ENCODE measurements at regions not wholly inside any gene's neighbourhood (a gene's known extent, or its start where the extent isn't known, plus 50 kb on each side); places are given as distances from the start of the nearest gene placed in this dataset.

DNA sequence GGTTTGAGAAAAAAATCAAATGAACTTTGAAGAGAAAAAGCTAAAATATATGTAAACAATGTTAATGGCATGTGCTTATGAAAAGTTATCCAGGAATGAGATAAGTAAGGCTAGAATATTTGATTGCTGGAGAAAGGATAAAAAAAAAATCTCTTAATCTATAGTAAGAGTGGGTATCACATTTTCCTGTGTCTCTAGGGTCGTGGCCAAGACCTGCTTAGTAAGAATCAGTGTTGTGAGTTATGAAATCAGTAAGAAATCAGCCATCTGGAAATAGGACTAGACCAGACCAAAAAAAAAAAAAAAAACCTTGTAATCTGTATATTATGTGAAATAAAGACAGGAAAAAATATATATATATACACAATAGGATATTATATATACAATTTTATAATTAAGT lies 1153.9 kb downstream of the CDH11 start:
- no peak for DNase-seq (ENCODE audit: low read depth)
- H3K4me3 ChIP-seq (ENCODE audit: low read depth, low read length), result no peak overlapping the region
- no peak for FAIRE-seq
- no peaks in the 10 kb centered on the region for H3K27me3 ChIP-seq (ENCODE audit: control insufficient read depth, insufficient read depth, low read length)
- H3K36me3 ChIP-seq (ENCODE audit: control insufficient read depth, insufficient read depth, low read length), result no peaks in the 10 kb centered on the region
- TF ChIP-seq, protein P1, sequence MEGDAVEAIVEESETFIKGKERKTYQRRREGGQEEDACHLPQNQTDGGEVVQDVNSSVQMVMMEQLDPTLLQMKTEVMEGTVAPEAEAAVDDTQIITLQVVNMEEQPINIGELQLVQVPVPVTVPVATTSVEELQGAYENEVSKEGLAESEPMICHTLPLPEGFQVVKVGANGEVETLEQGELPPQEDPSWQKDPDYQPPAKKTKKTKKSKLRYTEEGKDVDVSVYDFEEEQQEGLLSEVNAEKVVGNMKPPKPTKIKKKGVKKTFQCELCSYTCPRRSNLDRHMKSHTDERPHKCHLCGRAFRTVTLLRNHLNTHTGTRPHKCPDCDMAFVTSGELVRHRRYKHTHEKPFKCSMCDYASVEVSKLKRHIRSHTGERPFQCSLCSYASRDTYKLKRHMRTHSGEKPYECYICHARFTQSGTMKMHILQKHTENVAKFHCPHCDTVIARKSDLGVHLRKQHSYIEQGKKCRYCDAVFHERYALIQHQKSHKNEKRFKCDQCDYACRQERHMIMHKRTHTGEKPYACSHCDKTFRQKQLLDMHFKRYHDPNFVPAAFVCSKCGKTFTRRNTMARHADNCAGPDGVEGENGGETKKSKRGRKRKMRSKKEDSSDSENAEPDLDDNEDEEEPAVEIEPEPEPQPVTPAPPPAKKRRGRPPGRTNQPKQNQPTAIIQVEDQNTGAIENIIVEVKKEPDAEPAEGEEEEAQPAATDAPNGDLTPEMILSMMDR (IDR thresholded peaks at IDR 0.05; ENCODE audit: insufficient read depth, low read length, severe bottlenecking), result no peak

GRCh38 chr16:63960321-63960720 lies 1161.5 kb downstream of the CDH11 start:
- no peaks in the 10 kb centered on the region for H3K27me3 ChIP-seq (ENCODE audit: control insufficient read depth, insufficient read depth, low read length)
- TF ChIP-seq, protein P1 (IDR thresholded peaks at IDR 0.05; ENCODE audit: insufficient read depth, low read length, severe bottlenecking), result no peak
- no peak overlapping the region for H3K4me3 ChIP-seq (ENCODE audit: low read depth, low read length)
- DNase-seq (ENCODE audit: low read depth) (no peak), FAIRE-seq (no peak)
- no peaks in the 10 kb centered on the region for H3K36me3 ChIP-seq (ENCODE audit: control insufficient read depth, insufficient read depth, low read length)

DNA sequence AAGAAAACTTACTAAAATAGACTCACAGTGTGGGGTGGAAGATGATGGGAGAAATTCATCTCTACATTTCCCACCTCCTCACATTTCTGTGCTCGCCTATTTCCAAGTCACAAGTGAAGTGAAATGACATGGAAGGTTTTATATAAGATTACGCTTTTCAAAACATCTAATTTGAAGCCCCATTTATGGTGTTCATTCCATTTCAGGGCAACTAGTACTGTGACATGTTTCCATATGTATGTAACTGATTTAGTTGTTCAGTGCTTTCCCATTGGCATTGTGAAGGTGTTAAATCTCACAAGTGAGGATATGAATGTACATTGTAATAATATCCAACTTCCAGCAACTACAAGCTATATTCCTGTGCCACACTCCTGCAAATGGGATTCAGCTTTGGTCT lies 1174.8 kb downstream of the CDH11 start:
- Histone ChIP-seq H3K4me3 (ENCODE audit: low read depth, low read length) (no peak overlapping the region), H3K27me3 (ENCODE audit: control insufficient read depth, insufficient read depth, low read length) (no peaks in the 10 kb centered on the region), H3K36me3 (ENCODE audit: control insufficient read depth, insufficient read depth, low read length) (no peaks in the 10 kb centered on the region)
- FAIRE-seq (no peak), DNase-seq (ENCODE audit: low read depth) (no peak)
- TF ChIP-seq, protein P1 (IDR thresholded peaks at IDR 0.05; ENCODE audit: insufficient read depth, low read length, severe bottlenecking), result no peak

GRCh38 chr16:63945806-63946205 lies 1176.1 kb downstream of the CDH11 start:
- Histone ChIP-seq H3K36me3 (ENCODE audit: control insufficient read depth, insufficient read depth, low read length) (no peaks in the 10 kb centered on the region), H3K27me3 (ENCODE audit: control insufficient read depth, insufficient read depth, low read length) (no peaks in the 10 kb centered on the region), H3K4me3 (ENCODE audit: low read depth, low read length) (no peak overlapping the region)
- TF ChIP-seq, protein P1 (IDR thresholded peaks at IDR 0.05; ENCODE audit: insufficient read depth, low read length, severe bottlenecking), result no peak
- FAIRE-seq (no peak), DNase-seq (ENCODE audit: low read depth) (no peak)

DNA sequence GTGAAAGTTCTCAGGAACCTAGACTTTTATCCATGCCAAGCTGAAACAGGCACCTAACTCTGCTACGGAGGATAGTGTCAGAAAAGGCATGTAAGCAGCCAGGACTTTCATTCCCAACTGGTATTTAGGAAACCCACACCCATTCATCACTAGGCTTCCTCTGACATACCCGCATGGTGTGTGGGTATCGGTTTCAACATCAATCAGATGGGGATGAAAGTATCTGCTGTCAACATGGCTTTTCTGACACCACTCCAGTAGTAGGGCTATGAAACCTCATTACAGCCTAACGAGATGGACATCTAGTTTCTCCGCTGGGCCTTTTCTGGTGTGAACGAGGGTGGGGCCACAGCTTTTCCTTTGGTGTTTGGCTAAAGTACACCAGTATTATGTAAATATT lies 1178.3 kb downstream of the CDH11 start:
- no peak for FAIRE-seq
- TF ChIP-seq, protein P1 (IDR thresholded peaks at IDR 0.05; ENCODE audit: insufficient read depth, low read length, severe bottlenecking), result no peak

DNA sequence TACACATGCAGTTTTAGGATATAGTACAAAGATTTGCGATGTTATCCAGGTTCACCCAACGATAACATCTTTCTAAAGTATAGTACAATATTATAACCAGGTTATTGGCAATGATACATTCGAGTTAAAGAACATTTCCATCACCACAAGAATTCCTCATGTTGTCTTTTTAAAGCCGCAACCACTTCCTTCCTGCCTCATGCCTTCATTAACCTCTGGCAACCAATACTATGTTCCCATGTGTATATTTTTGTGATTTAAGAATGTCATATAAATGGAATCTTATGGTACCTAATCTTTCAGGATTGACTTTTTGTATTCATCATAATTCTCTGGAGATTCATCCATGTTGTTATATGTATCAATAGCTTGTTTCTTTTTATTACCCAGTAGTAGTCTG lies 1183.2 kb downstream of the CDH11 start:
- no peak for DNase-seq (ENCODE audit: low read depth)

More for the DNA sequence above, 1178.3 kb downstream of the CDH11 start:
- H3K4me3 ChIP-seq (ENCODE audit: low read depth, low read length), result no peak overlapping the region
- H3K27me3 ChIP-seq (ENCODE audit: control insufficient read depth, insufficient read depth, low read length), result no peaks in the 10 kb centered on the region
- no peaks in the 10 kb centered on the region for H3K36me3 ChIP-seq (ENCODE audit: control insufficient read depth, insufficient read depth, low read length)
- no peak for DNase-seq (ENCODE audit: low read depth)

More for the DNA sequence above, 1183.2 kb downstream of the CDH11 start:
- Histone ChIP-seq H3K27me3 (ENCODE audit: control insufficient read depth, insufficient read depth, low read length) (no peaks in the 10 kb centered on the region), H3K4me3 (ENCODE audit: low read depth, low read length) (no peak overlapping the region), H3K36me3 (ENCODE audit: control insufficient read depth, insufficient read depth, low read length) (no peaks in the 10 kb centered on the region)
- FAIRE-seq, result no peak
- TF ChIP-seq, protein P1 (IDR thresholded peaks at IDR 0.05; ENCODE audit: insufficient read depth, low read length, severe bottlenecking), result no peak

Measured in bronchial epithelial cell (primary cell).